ENCODE measurements at regions not wholly inside any gene's neighbourhood (a gene's known extent, or its start where the extent isn't known, plus 50 kb on each side); places are given as distances from the start of the nearest gene placed in this dataset.

- TF ChIP-seq CTCF (IDR thresholded peaks at IDR 0.05; ENCODE audit: poor library complexity) (no peak), EZH2 (IDR thresholded peaks at IDR 0.05; ENCODE audit: borderline replicate concordance) (no peak), EZH2phosphoT487 (IDR thresholded peaks at IDR 0.05; ENCODE audit: low read depth, severe bottlenecking, unreplicated experiment) (no peak)
Measured at GRCh38 chr6:168195712-168196111, 116.7 kb upstream of the FRMD1 start.

Data from hepatocyte (in vitro differentiated cells).